Upper lobe of left lung (tissue), 6 donors: ENCODE measurements at regions not wholly inside any gene's neighbourhood (a gene's known extent, or its start where the extent isn't known, plus 50 kb on each side); places are given as distances from the start of the nearest gene placed in this dataset.

Experiments
- ATAC-seq, 2 donors: fragments of 200-7000 bp; cut with Tn5 transposase; one replicate each; pipeline ENCODE4 v1.9.1; 2022; ENCODE audit warnings: mild to moderate bottlenecking in 2 of 2, moderate library complexity in 2 of 2; ENCODE audit not compliant: low FRiP score in 2 of 2
- DNase-seq, 2 donors: peaks; one replicate each; pipeline ENCODE4 v3.0.0-alpha.2; 2019 to 2020
- H3K27ac ChIP-seq, 4 donors: fragments of 200-600 bp; sonication (generic); one replicate each; pipeline ENCODE4 v1.5.1; 2016 to 2019
- H3K27me3 ChIP-seq, 4 donors: fragments of 200-600 bp; sonication (generic); one replicate each; pipeline ENCODE4 v1.5.1; 2017 to 2019
- H3K36me3 ChIP-seq, 4 donors: fragments of 200-600 bp; sonication (generic); one replicate each; pipeline ENCODE4 v1.5.1; 2016 to 2019
- H3K4me1 ChIP-seq, 4 donors: fragments of 200-600 bp; sonication (generic); one replicate each; pipeline ENCODE4 v1.5.1; 2018 to 2019
- H3K4me3 ChIP-seq, 4 donors: fragments of 200-600 bp; sonication (generic); one replicate each; pipeline ENCODE4 v1.5.1; 2017 to 2019; ENCODE audit warnings: mild to moderate bottlenecking in 2 of 4, moderate library complexity in 1 of 4
- H3K9me3 ChIP-seq, 4 donors: fragments of 200-600 bp; sonication (generic); one replicate each; pipeline ENCODE4 v1.5.1; 2018 to 2019
- EP300 ChIP-seq, 4 donors: sonication (generic); formaldehyde crosslinking; IDR thresholded peaks; one replicate each; pipeline ENCODE4 v1.5.1; 2017; ENCODE audit warnings: antibody characterized with exemption in 4 of 4, control low read depth in 2 of 4
- POLR2A ChIP-seq, 4 donors: fragments of 450-650 bp; IDR thresholded peaks; one replicate each; pipeline ENCODE4 v1.5.1; 2016 to 2017; ENCODE audit warnings: antibody characterized with exemption in 4 of 4, mild to moderate bottlenecking in 2 of 4
- POLR2AphosphoS5 ChIP-seq, 2 donors: sonication (generic); formaldehyde crosslinking; IDR thresholded peaks; one replicate each; pipeline ENCODE4 v1.5.1; 2017; ENCODE audit warnings: antibody characterized with exemption in 2 of 2
- WGBS, 2 donors: methylation state at CpG; one replicate each; pipeline ENCODE4 v1.1.5; 2017 to 2018; 5-methylcytosine and 5-hydroxymethylcytosine counted together
- TF ChIP-seq, protein P1 (sequence below), 6 experiments: fragments of 450-650 bp in 4 of 6; fragments of 200-600 bp in 2 of 6; sonication (generic) in 2 of 6; IDR thresholded peaks; one replicate each; pipeline ENCODE4 v1.5.1; 2016 to 2019; ENCODE audit warnings: antibody characterized with exemption in 6 of 6
- donor health status: DM: no; HTN: no; CAD: no; lungs with moderate emphysema.
- donor health status: DM: no; HTN: yes; CAD: no; lungs with severe emphysema.

DNA sequence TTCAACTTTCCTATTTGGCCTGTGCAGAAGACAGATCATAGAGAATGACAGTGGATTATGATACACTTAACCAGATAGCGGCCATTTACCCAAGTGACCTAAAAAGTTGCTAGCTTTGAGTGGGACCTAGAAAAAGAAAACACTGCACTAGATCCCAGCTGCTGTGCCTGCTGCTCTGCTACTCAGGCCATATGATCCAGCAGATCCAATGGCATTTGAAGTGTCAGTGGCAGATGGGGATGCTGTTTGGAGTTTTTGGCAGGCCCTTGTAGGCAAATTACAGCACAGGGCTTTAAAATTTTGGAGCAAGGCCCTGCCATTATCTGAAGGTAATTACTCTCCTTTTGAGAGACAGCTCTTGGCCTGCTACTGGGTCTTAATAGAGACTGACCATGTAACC is 74.0 kb upstream of the KCNE2 start:
- Histone ChIP-seq H3K27ac (no peak overlapping the region), H3K4me3 (no peak overlapping the region), H3K4me1 (no peaks in the 10 kb centered on the region), H3K9me3 (peaks cover 0 to 14% (median 8%) of the 10 kb centered on the region in 4 donors), H3K27me3 (no peaks in the 10 kb centered on the region), H3K36me3 (no peaks in the 10 kb centered on the region)
- WGBS, 2 donors = 86 to 100% methylated on average over 1 of the region's 1 CpG
- DNase-seq = no peak
- TF ChIP-seq POLR2A (IDR thresholded peaks at IDR 0.05) (no peak), POLR2AphosphoS5 (IDR thresholded peaks at IDR 0.05) (no peak)
- no peak for ATAC-seq

DNA sequence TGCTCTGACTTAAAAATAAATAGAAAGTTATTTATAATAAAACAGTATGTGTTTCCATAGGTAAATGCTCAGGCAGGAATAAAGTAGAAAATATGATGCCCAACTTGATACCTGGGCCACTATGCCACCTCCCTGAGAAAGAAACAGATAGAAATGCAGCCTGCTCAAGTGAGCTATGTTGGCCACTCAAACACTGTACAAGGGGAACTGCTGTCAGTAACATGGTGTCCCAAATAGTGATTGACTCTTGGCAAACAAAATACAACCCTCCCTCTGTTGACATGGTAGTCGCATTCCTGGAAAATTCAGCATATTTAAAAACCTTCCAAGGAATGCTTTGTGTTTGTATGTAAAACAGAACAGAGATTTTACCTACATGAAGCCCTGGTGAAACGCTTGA is 66.9 kb upstream of the KCNE2 start:
- no peak for ATAC-seq
- no peaks in the 10 kb centered on the region for H3K27me3 ChIP-seq
- no peak overlapping the region for H3K4me3 ChIP-seq
- no peaks in the 10 kb centered on the region for H3K4me1 ChIP-seq
- TF ChIP-seq, protein P1, sequence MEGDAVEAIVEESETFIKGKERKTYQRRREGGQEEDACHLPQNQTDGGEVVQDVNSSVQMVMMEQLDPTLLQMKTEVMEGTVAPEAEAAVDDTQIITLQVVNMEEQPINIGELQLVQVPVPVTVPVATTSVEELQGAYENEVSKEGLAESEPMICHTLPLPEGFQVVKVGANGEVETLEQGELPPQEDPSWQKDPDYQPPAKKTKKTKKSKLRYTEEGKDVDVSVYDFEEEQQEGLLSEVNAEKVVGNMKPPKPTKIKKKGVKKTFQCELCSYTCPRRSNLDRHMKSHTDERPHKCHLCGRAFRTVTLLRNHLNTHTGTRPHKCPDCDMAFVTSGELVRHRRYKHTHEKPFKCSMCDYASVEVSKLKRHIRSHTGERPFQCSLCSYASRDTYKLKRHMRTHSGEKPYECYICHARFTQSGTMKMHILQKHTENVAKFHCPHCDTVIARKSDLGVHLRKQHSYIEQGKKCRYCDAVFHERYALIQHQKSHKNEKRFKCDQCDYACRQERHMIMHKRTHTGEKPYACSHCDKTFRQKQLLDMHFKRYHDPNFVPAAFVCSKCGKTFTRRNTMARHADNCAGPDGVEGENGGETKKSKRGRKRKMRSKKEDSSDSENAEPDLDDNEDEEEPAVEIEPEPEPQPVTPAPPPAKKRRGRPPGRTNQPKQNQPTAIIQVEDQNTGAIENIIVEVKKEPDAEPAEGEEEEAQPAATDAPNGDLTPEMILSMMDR (IDR thresholded peaks at IDR 0.05) = no peak
- TF ChIP-seq POLR2A (IDR thresholded peaks at IDR 0.05) (no peak), EP300 (IDR thresholded peaks at IDR 0.05) (no peak), POLR2AphosphoS5 (IDR thresholded peaks at IDR 0.05) (no peak)
- 79 to 95% methylated on average over 2 of the region's 2 CpGs for WGBS, 2 donors
- H3K9me3 ChIP-seq = no peaks in the 10 kb centered on the region
- DNase-seq = no peak
- H3K36me3 ChIP-seq = no peaks in the 10 kb centered on the region
- no peak overlapping the region for H3K27ac ChIP-seq

DNA sequence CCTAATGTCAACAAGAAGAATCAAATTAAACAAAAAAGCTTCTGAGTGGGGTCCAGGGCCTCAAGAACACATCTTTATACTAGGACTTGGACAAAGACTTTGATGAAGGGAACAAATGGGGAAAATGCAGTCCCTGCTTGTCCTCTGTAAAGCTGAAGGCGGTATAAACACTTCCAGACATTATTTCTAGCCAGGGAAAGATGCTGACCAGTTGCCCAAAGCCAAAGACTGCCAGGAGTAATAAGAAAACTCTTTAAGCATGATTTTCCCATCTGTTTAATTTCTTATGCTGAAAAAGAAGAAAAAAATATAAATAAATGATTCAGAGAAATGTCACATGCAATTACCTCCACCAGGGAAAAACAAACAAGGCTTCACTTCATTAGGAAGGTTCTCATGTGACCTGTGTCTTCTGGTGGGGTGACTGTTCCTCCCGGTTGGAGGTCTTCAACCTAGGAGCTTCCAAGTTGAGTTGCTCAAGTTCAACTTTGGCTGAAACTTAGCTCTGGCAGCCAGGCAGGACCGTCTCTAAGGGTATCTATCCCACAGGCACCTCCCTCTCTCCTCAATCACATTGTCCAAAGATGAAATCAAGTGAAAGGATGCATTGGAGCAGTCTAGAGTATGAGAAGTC is 65.2 kb upstream of the KCNE2 start:
- H3K36me3 ChIP-seq = no peaks in the 10 kb centered on the region
- H3K27ac ChIP-seq = no peak overlapping the region
- no peaks in the 10 kb centered on the region for H3K9me3 ChIP-seq
- no peak for DNase-seq
- WGBS, 2 donors = 74 to 76% methylated on average over 3 of the region's 3 CpGs
- TF ChIP-seq, protein P1 (IDR thresholded peaks at IDR 0.05) = no peak
- TF ChIP-seq POLR2A (IDR thresholded peaks at IDR 0.05) = no peak
- TF ChIP-seq EP300 (IDR thresholded peaks at IDR 0.05) = no peak
- no peak for TF ChIP-seq POLR2AphosphoS5 (IDR thresholded peaks at IDR 0.05)
- no peak overlapping the region for H3K4me3 ChIP-seq
- no peaks in the 10 kb centered on the region for H3K27me3 ChIP-seq
- ATAC-seq = no peak
- H3K4me1 ChIP-seq = no peaks in the 10 kb centered on the region

DNA sequence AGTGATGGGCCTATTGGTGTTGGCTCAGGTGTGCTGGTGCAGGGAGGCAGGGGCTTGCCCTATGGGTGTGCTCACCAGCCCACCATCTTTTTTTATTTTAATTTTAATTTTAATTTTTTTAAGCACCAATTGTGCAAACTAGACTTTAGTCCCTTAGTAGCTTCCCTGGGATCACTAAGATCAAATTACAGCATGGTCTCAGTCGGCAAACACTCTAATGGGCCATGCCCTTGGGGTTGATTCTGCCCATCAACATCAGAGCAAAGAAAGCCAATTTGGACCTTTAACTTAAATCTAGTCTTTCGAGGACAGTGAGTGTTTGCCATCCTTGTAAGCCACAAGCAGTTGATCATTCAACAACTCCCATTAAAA is 64.7 kb upstream of the KCNE2 start:
- ATAC-seq = no peak
- H3K36me3 ChIP-seq = no peaks in the 10 kb centered on the region
- H3K4me1 ChIP-seq = no peaks in the 10 kb centered on the region
- H3K4me3 ChIP-seq = no peak overlapping the region
- no peak overlapping the region for H3K27ac ChIP-seq
- H3K27me3 ChIP-seq = no peaks in the 10 kb centered on the region
- WGBS, 2 donors = 76 to 80% methylated on average over 2 of the region's 2 CpGs
- TF ChIP-seq POLR2AphosphoS5 (IDR thresholded peaks at IDR 0.05) = no peak
- TF ChIP-seq POLR2A (IDR thresholded peaks at IDR 0.05) = no peak
- TF ChIP-seq EP300 (IDR thresholded peaks at IDR 0.05) = no peak
- TF ChIP-seq, protein P1 (IDR thresholded peaks at IDR 0.05) = no peak
- DNase-seq = no peak
- H3K9me3 ChIP-seq = no peaks in the 10 kb centered on the region

DNA sequence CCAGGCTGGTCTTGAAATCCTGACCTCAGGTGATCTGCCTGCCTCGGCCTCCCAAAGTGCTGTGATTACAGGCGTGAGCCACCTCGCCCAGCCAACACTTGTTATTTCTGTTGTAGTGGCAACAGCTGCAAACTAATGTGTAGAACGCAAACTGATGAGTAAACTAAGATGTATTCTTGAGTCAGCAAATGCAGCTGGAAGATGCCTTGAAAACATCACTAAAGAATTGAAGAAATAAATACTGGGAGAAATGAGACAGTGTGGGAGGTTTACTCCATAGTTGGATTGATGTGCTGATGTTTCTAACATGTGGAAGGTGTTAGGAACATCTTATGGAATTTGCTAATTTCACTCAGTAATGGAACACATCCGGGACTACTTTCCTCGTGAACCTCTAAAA is 61.3 kb upstream of the KCNE2 start:
- no peak overlapping the region for H3K27ac ChIP-seq
- no peak overlapping the region for H3K4me3 ChIP-seq
- ATAC-seq (no peak), DNase-seq (no peak)
- H3K4me1 ChIP-seq = no peaks in the 10 kb centered on the region
- H3K36me3 ChIP-seq = no peaks in the 10 kb centered on the region
- no peaks in the 10 kb centered on the region for H3K9me3 ChIP-seq
- 87 to 88% methylated on average over 6 of the region's 6 CpGs for WGBS, 2 donors
- no peaks in the 10 kb centered on the region for H3K27me3 ChIP-seq
- TF ChIP-seq EP300 (IDR thresholded peaks at IDR 0.05) = no peak
- no peak for TF ChIP-seq POLR2A (IDR thresholded peaks at IDR 0.05)
- TF ChIP-seq, protein P1 (IDR thresholded peaks at IDR 0.05) = no peak
- no peak for TF ChIP-seq POLR2AphosphoS5 (IDR thresholded peaks at IDR 0.05)
